PC-3 (cell line): ENCODE measurements at regions not wholly inside any gene's neighbourhood (a gene's known extent, or its start where the extent isn't known, plus 50 kb on each side); places are given as distances from the start of the nearest gene placed in this dataset.

Experiments
- ATAC-seq: fragments of 200-7000 bp; cut with Tn5 transposase; 2 replicates; pipeline ENCODE4 v1.9.1; 2020; ENCODE audit warnings: mild to moderate bottlenecking, moderate library complexity
- BruUV-seq: library from RNA; stranded (reverse); fragments of 400-500 nt; replicated peaks from 2 replicates; lab custom pipeline; 2021; lab: Mats Ljungman, UMichigan
- CTCF ChIA-PET: fragments of 300-600 bp; sonication (Branson Sonifier 250); formaldehyde crosslinking; loops from one replicate; lab custom pipeline; 2022; ENCODE audit warnings: antibody characterized with exemption; lab: Charles Lee
- POLR2A ChIA-PET: fragments of 300-600 bp; sonication (Branson Sonifier 250); formaldehyde crosslinking; loops from one replicate; lab custom pipeline; 2022; ENCODE audit warnings: antibody characterized with exemption; ENCODE audit not compliant: unreplicated experiment; lab: Charles Lee
- DNase-seq: peaks from one replicate; pipeline ENCODE4 v3.0.0-alpha.2; 2015
- H2AFZ ChIP-seq: fragments of 300-600 bp; sonication (generic); 2 replicates; pipeline ENCODE4 v1.6.0; 2016; ENCODE audit warnings: antibody characterized with exemption, low read length
- H3F3A ChIP-seq: fragments of 300-600 bp; sonication (generic); one replicate; pipeline ENCODE4 v1.6.0; 2017; ENCODE audit warnings: antibody characterized with exemption, low read length, control low read depth, mild to moderate bottlenecking; ENCODE audit not compliant: unreplicated experiment
- H3K27ac ChIP-seq: fragments of 300-600 bp; sonication (generic); 2 replicates; pipeline ENCODE4 v1.5.1; 2016; ENCODE audit warnings: mild to moderate bottlenecking, low read length
- H3K27me3 ChIP-seq: fragments of 300-600 bp; sonication (generic); 2 replicates; pipeline ENCODE4 v1.6.1; 2016; ENCODE audit warnings: low read length, mixed read lengths
- H3K36me3 ChIP-seq: fragments of 300-600 bp; sonication (generic); 2 replicates; pipeline ENCODE4 v1.6.1; 2016; ENCODE audit warnings: low read depth, mixed run types, low read length, mixed read lengths
- H3K4me1 ChIP-seq: fragments of 300-600 bp; sonication (generic); 2 replicates; pipeline ENCODE4 v1.5.1; 2016; ENCODE audit warnings: low read length; ENCODE audit not compliant: insufficient read depth
- H3K4me2 ChIP-seq: fragments of 300-600 bp; sonication (generic); 2 replicates; pipeline ENCODE4 v1.6.0; 2016; ENCODE audit warnings: low read length
- H3K4me3 ChIP-seq: fragments of 300-600 bp; sonication (generic); 2 replicates; pipeline ENCODE4 v1.5.1; 2016; ENCODE audit warnings: mild to moderate bottlenecking, low read length, mixed read lengths
- H3K79me2 ChIP-seq: fragments of 300-600 bp; sonication (generic); 2 replicates; pipeline ENCODE4 v1.6.1; 2017; ENCODE audit warnings: low read length, mixed read lengths
- H3K9ac ChIP-seq: fragments of 300-600 bp; sonication (generic); 2 replicates; pipeline ENCODE4 v1.6.0; 2016; ENCODE audit warnings: mild to moderate bottlenecking, low read length
- H3K9me2 ChIP-seq: fragments of 300-600 bp; sonication (generic); replicated peaks from 2 replicates; pipeline ENCODE4 v1.6.1; 2016; ENCODE audit warnings: mixed run types, low read length, mixed read lengths
- H3K9me3 ChIP-seq: fragments of 300-600 bp; sonication (generic); 2 replicates; pipeline ENCODE4 v1.6.1; 2016; ENCODE audit warnings: low read length, mixed read lengths
- H4K20me1 ChIP-seq: fragments of 300-600 bp; sonication (generic); 2 replicates; pipeline ENCODE4 v1.6.1; 2016; ENCODE audit warnings: low read length, mixed read lengths
- EZH2 ChIP-seq: fragments of 300-600 bp; sonication (generic); IDR thresholded peaks from one replicate; pipeline ENCODE4 v1.6.1; 2017; ENCODE audit warnings: antibody characterized with exemption, mild to moderate bottlenecking, low read length; ENCODE audit not compliant: unreplicated experiment
- EZH2phosphoT487 ChIP-seq: fragments of 300-600 bp; sonication (generic); IDR thresholded peaks from 2 replicates; pipeline ENCODE4 v1.6.1; 2018; ENCODE audit warnings: mild to moderate bottlenecking, antibody characterized with exemption, low read length, borderline replicate concordance
- intact Hi-C: fragments of 100-400 bp; cut with micrococcal nuclease; formaldehyde crosslinking; loops from 2 replicates; pipeline ENCODE4 v1.9.0; 2023
- TF ChIP-seq, protein P1 (sequence below): fragments of 300-600 bp; sonication (generic); conservative IDR thresholded peaks from 2 replicates; pipeline ENCODE4 v1.5.1; 2017; ENCODE audit warnings: antibody characterized with exemption, low read depth, mild to moderate bottlenecking, low read length

DNA sequence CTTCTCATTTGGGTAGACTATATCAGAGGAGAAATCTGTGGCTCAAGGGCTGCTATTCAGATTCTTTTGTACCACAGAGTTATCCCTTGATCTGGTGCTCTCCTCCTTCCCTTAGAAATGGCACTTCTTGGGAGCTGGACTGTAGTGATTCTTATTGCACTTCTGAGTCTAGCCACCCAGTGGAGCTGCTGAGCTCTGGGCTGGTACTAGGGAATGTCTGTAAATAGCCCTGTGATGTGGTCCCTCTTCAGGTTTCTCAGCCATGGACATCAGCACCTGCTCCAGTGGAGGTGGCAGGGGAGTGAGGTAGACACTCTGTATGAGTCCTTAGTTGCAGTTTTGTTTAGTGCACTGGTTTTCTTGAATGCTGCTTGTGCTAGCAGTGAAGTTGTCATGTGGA lies 1292.6 kb downstream of the SI start:
- ATAC-seq (peak; percentile 53; the same call in 1 of the 2 replicates), DNase-seq (peak; percentile 51)
- Histone ChIP-seq H3K27ac (no peak overlapping the region), H3K4me3 (no peak overlapping the region), H3K9me3 (no peaks in the 10 kb centered on the region), H3K9me2 (no peaks in the 10 kb centered on the region), H3K9ac (no peak overlapping the region), H4K20me1 (no peaks in the 10 kb centered on the region), H3K36me3 (no peaks in the 10 kb centered on the region), H3K4me2 (no peak overlapping the region), H3K79me2 (no peaks in the 10 kb centered on the region), H3K4me1 (no peaks in the 10 kb centered on the region), H3K27me3 (no peaks in the 10 kb centered on the region), H3F3A (no peaks in the 10 kb centered on the region), H2AFZ (no peak overlapping the region)
- intact Hi-C loops, result no loop called here
- no TSS peak for BruUV-seq
- TF ChIP-seq EZH2phosphoT487 (no peak), EZH2 (no peak)
- TF ChIP-seq, protein P1, sequence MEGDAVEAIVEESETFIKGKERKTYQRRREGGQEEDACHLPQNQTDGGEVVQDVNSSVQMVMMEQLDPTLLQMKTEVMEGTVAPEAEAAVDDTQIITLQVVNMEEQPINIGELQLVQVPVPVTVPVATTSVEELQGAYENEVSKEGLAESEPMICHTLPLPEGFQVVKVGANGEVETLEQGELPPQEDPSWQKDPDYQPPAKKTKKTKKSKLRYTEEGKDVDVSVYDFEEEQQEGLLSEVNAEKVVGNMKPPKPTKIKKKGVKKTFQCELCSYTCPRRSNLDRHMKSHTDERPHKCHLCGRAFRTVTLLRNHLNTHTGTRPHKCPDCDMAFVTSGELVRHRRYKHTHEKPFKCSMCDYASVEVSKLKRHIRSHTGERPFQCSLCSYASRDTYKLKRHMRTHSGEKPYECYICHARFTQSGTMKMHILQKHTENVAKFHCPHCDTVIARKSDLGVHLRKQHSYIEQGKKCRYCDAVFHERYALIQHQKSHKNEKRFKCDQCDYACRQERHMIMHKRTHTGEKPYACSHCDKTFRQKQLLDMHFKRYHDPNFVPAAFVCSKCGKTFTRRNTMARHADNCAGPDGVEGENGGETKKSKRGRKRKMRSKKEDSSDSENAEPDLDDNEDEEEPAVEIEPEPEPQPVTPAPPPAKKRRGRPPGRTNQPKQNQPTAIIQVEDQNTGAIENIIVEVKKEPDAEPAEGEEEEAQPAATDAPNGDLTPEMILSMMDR, result peak; percentile 58
- ChIA-PET POLR2A (no interaction called here), CTCF (interaction anchor here (0.6 kb wide), 2 partner anchors 54 to 564 kb away, joined by 3 read pairs; no protein-coding TSS in a partner anchor)

DNA sequence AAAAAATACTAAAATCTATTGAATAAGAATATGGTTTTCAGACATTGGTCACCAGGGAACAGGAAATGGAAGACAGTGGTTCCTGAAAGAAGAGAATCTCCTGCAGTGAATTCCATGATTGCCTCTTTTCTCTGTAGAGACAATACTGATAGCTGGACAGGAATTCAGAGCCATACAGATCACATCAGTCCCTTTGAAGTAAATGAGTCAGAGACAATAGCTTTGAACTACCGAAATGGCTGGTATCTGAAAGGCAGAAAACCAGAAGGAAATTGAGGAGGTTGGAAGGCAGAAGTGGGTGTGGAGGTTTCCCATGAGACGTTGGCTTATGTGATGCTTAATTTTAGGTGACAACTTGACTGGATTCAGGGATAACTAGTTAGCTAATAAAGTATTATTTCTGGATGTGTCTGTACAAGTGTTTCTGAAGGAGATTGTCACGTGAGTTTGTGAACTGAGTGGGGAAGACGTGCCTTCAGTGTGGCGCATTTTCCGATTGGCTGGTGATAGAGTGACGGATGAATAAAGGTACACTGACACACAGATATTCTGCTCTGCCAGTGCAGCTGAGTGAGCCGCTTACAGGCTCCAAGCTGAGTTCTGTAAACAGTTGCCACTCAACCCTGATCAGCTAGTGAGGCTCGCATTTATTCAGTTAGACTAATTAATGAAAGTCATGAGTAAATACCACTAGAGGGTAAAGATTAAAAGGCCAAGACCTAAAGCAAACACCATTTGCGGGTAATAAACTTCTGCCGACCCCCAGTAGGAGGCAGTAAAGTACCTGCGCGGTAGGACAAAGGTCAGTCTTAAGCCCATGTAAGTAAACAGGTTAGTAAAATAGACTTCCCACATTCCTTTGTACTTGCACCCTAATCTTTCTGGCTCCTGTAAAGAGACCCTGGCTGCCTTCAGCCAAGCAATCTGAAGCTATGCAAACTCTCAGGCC lies 1298.6 kb downstream of the SI start:
- Histone ChIP-seq H4K20me1 (no peaks in the 10 kb centered on the region), H3K9me3 (no peaks in the 10 kb centered on the region), H2AFZ (no peak overlapping the region), H3K36me3 (no peaks in the 10 kb centered on the region), H3K27ac (no peak overlapping the region), H3F3A (peaks cover 4% of the 10 kb centered on the region), H3K4me2 (no peak overlapping the region), H3K27me3 (no peaks in the 10 kb centered on the region), H3K4me1 (peaks cover 15% of the 10 kb centered on the region), H3K9me2 (no peaks in the 10 kb centered on the region), H3K9ac (no peak overlapping the region), H3K4me3 (no peak overlapping the region), H3K79me2 (no peaks in the 10 kb centered on the region)
- BruUV-seq, result no TSS peak
- ChIA-PET POLR2A (no interaction called here), CTCF (no interaction called here)
- DNase-seq (no peak), ATAC-seq (no peak)
- TF ChIP-seq, protein P1, result 0 out of 2 replicates have a peak, but pooled peaks have one; percentile 20
- TF ChIP-seq EZH2phosphoT487, result no peak
- intact Hi-C loops, result loop anchor here (10.0 kb wide), 1 partner anchor 185 kb away; no protein-coding TSS in a partner anchor

DNA sequence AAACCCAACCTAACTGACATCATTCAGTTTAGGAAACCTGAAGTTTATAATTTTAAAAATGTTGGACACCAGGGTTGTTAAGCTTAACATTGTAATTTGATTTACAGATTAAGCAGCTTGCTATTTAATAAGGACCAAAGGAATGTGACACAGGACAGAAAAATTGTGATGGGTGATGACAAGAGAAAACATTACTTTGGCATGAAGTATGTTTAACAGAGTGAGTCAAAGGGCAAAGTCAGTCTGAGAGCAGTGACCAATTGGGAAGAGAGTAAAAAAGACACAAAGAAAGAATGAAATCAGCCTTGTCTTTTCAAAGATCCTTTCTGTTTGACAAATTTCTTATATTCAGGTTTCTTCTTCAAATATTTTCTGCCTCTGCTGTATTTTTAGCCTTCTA lies 1301.6 kb downstream of the SI start:
- TF ChIP-seq, protein P1, result no peak
- TF ChIP-seq EZH2 (no peak), EZH2phosphoT487 (no peak)
- Histone ChIP-seq H2AFZ (no peak overlapping the region), H3K4me2 (peak overlapping the region; percentile 25), H3K27ac (no peak overlapping the region), H3K4me1 (peaks cover 29% of the 10 kb centered on the region), H3K9ac (no peak overlapping the region), H3K4me3 (no peak overlapping the region), H3K27me3 (no peaks in the 10 kb centered on the region), H3K79me2 (no peaks in the 10 kb centered on the region), H3F3A (peaks cover 4% of the 10 kb centered on the region), H3K9me3 (no peaks in the 10 kb centered on the region), H3K36me3 (no peaks in the 10 kb centered on the region), H3K9me2 (no peaks in the 10 kb centered on the region), H4K20me1 (no peaks in the 10 kb centered on the region)
- ATAC-seq (peak; percentile 70), DNase-seq (peak; percentile 71)
- BruUV-seq, result no TSS peak
- ChIA-PET POLR2A (interaction anchor here (0.6 kb wide), 1 partner anchor 232 kb away, joined by 3 read pairs; no protein-coding TSS in a partner anchor), CTCF (no interaction called here)
- intact Hi-C loops, result loop anchor here (10.0 kb wide), 1 partner anchor 182 kb away; no protein-coding TSS in a partner anchor
